PFSK-1 (cell line): ENCODE measurements at regions not wholly inside any gene's neighbourhood (a gene's known extent, or its start where the extent isn't known, plus 50 kb on each side); places are given as distances from the start of the nearest gene placed in this dataset.

ENCODE experiments used
- FOXP2 ChIP-seq: optimal IDR thresholded peaks from 2 replicates; pipeline ENCODE3; 2011; ENCODE audit warnings: borderline replicate concordance, control low read depth, inconsistent platforms; ENCODE audit not compliant: insufficient read depth; ENCODE audit errors: extremely low read length, extremely low read depth
- POLR2AphosphoS5 ChIP-seq: IDR thresholded peaks from 2 replicates; pipeline ENCODE4 v1.6.1; 2012; ENCODE audit warnings: low read depth, mild to moderate bottlenecking, control low read depth, low read length, moderate library complexity
- REST ChIP-seq, 2 experiments: IDR thresholded peaks; 2 replicates each; pipeline versions ENCODE4 v1.6.1 to v1.8.0; 2011 to 2012; ENCODE audit warnings: low read depth in 2 of 2, low read length in 2 of 2, control low read depth in 1 of 2, inconsistent platforms in 1 of 2, mild to moderate bottlenecking in 1 of 2, moderate library complexity in 1 of 2; ENCODE audit not compliant: insufficient read depth in 1 of 2
- SIN3A ChIP-seq: IDR thresholded peaks from 2 replicates; pipeline ENCODE4 v1.6.1; 2012; ENCODE audit warnings: mild to moderate bottlenecking, low read length, moderate library complexity, borderline replicate concordance; ENCODE audit not compliant: insufficient read depth
- TAF1 ChIP-seq: IDR thresholded peaks from 2 replicates; pipeline ENCODE4 v1.6.1; 2012; ENCODE audit warnings: low read length, control low read depth, borderline replicate concordance; ENCODE audit not compliant: insufficient read depth

DNA sequence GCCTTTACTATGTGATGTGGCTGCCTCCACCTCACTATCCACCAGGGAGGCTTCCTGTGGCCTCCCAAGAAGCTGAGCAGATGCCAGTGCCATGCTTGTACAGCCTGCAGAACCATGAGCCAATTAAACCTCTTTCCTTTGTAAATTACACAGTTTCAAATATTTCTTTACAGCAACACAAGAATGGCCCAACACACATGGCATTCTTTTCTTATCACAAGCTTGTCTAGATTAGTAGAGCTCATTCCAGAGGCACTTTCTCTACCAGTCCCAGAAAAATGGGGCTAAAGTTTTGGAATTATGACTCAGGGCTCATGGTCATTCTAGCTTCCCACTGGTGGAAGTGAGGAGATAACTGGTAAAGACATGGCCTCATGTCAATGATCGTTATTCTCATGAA is 655.2 kb downstream of the LMO4 start:
- no peak for TF ChIP-seq TAF1
- no peak for TF ChIP-seq POLR2AphosphoS5
- TF ChIP-seq REST (IDR thresholded peaks at IDR 0.05; ENCODE audit: insufficient read depth in 1 of 2, low read depth in 2 of 2, low read length in 2 of 2) = no peak
- TF ChIP-seq SIN3A = no peak
- no peak for TF ChIP-seq FOXP2

DNA sequence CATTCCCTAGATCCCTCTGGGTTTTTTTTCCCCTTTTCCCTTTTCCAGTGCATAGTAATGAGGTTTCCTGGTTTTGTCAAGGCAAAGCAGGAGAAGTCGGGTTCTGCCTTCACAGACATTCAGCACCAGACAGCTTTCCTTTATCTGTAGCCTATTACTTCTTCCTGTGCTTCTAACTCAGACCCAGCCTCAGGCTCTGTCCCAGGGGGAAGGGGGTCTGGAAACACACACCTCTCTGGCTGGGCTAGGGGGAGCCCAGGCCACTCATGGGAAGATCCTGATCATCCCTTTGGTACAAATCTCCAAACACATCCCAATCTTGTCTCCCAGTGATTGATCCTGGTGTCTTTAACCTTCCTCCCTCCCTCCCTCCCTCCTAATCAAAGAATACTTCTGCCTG is 656.4 kb downstream of the LMO4 start:
- no peak for TF ChIP-seq FOXP2
- TF ChIP-seq POLR2AphosphoS5 = no peak
- no peak for TF ChIP-seq REST (IDR thresholded peaks at IDR 0.05; ENCODE audit: insufficient read depth in 1 of 2, low read depth in 2 of 2, low read length in 2 of 2)
- no peak for TF ChIP-seq TAF1
- TF ChIP-seq SIN3A = no peak

DNA sequence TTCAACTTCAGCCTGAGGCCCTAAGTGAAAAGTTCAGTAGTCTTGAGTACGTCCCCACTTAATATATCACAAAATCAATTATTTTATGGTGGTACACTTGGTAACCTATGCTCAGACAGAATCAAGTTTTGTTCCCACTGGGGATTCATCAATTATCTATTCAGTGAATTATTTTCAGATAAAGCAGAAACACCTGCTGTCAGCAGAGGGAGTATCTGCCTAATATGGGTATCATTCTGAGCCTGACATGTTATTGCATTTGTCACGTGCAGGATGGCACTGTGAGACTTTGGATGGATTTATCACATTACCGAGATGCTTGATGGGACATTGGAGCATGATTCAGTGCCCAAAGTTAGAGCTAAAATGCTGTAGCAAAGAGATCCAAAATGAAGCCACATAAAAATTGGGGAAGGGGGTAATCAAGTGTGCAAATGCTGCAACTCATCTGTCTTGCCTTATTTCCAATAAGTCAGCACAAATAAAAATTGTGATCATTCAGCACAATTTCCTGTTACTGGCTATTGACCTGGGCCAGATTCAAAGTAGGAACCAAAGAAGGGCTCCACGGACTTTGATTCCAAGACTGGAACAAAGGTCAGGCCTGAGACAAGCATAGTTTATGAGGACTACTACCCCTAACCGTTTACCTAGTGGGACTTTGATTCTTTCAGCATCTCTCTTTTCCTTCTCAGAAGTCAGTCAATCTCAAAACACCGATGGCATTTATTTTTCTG is 657.6 kb downstream of the LMO4 start:
- TF ChIP-seq POLR2AphosphoS5 (no peak), REST (IDR thresholded peaks at IDR 0.05; ENCODE audit: insufficient read depth in 1 of 2, low read depth in 2 of 2, low read length in 2 of 2) (no peak), TAF1 (no peak), SIN3A (no peak), FOXP2 (no peak)

GRCh38 chr1:87989346-87989745 is 660.7 kb downstream of the LMO4 start:
- TF ChIP-seq TAF1 (no peak), SIN3A (no peak), FOXP2 (no peak), REST (IDR thresholded peaks at IDR 0.05; ENCODE audit: insufficient read depth in 1 of 2, low read depth in 2 of 2, low read length in 2 of 2) (no peak), POLR2AphosphoS5 (no peak)

- TF ChIP-seq SIN3A (no peak), FOXP2 (no peak), TAF1 (no peak), POLR2AphosphoS5 (no peak), REST (IDR thresholded peaks at IDR 0.05; ENCODE audit: insufficient read depth in 1 of 2, low read depth in 2 of 2, low read length in 2 of 2) (no peak)
Measured at GRCh38 chr1:87993051-87993450, 664.4 kb downstream of the LMO4 start.
